HUES6 (cell line): ENCODE measurements at regions not wholly inside any gene's neighbourhood (a gene's known extent, or its start where the extent isn't known, plus 50 kb on each side); places are given as distances from the start of the nearest gene placed in this dataset.

Experiments
- H3K27ac ChIP-seq: 2 replicates; pipeline ENCODE4 v1.7.0; 2013; ENCODE audit warnings: low read depth, mild to moderate bottlenecking, low read length, inconsistent platforms
- H3K27me3 ChIP-seq: 2 replicates; pipeline ENCODE4 v1.6.1; 2013; ENCODE audit warnings: low read length; ENCODE audit not compliant: control insufficient read depth, insufficient read depth
- H3K36me3 ChIP-seq: 2 replicates; pipeline ENCODE4 v1.6.1; 2013; ENCODE audit warnings: low read length; ENCODE audit not compliant: control insufficient read depth, insufficient read depth
- H3K4me1 ChIP-seq: 2 replicates; pipeline ENCODE4 v1.6.1; 2013; ENCODE audit warnings: low read length; ENCODE audit not compliant: control insufficient read depth, insufficient read depth
- H3K4me3 ChIP-seq: 2 replicates; pipeline ENCODE4 v1.5.1; 2013; ENCODE audit warnings: low read depth, low read length
- H3K9ac ChIP-seq: one replicate; pipeline ENCODE4 v1.6.1; 2013; ENCODE audit warnings: mild to moderate bottlenecking, low read length
- H3K9me3 ChIP-seq: 2 replicates; pipeline ENCODE4 v1.6.1; 2013; ENCODE audit warnings: low read depth, low read length; ENCODE audit not compliant: control insufficient read depth, insufficient read depth

- Histone ChIP-seq H3K9ac (no peak overlapping the region), H3K27ac (no peak overlapping the region), H3K27me3 (no peaks in the 10 kb centered on the region), H3K36me3 (no peaks in the 10 kb centered on the region), H3K4me1 (peaks cover 13% of the 10 kb centered on the region; the same call in 1 of the 2 replicates), H3K9me3 (no peaks in the 10 kb centered on the region), H3K4me3 (no peak overlapping the region)
Measured at GRCh38 chr12:93015871-93016751, 87.0 kb upstream of the EEA1 start.

- Histone ChIP-seq H3K27ac (no peak overlapping the region), H3K9me3 (no peaks in the 10 kb centered on the region), H3K27me3 (no peaks in the 10 kb centered on the region), H3K36me3 (no peaks in the 10 kb centered on the region), H3K4me1 (peaks cover 13% of the 10 kb centered on the region; the same call in 1 of the 2 replicates), H3K9ac (no peak overlapping the region), H3K4me3 (no peak overlapping the region)
Measured at GRCh38 chr12:93016752-93017350, 87.8 kb upstream of the EEA1 start.

GRCh38 chr12:93018610-93019009 lies 89.5 kb upstream of the EEA1 start:
- Histone ChIP-seq H3K4me1 (peaks cover 13% of the 10 kb centered on the region; the same call in 1 of the 2 replicates), H3K36me3 (no peaks in the 10 kb centered on the region), H3K27ac (no peak overlapping the region), H3K27me3 (no peaks in the 10 kb centered on the region), H3K4me3 (no peak overlapping the region), H3K9me3 (no peaks in the 10 kb centered on the region), H3K9ac (no peak overlapping the region)

GRCh38 chr12:93019212-93019927 lies 90.3 kb upstream of the EEA1 start:
- Histone ChIP-seq H3K4me3 (no peak overlapping the region), H3K9ac (no peak overlapping the region), H3K36me3 (no peaks in the 10 kb centered on the region), H3K27me3 (no peaks in the 10 kb centered on the region), H3K27ac (no peak overlapping the region), H3K9me3 (no peaks in the 10 kb centered on the region), H3K4me1 (peaks cover 13% of the 10 kb centered on the region; the same call in 1 of the 2 replicates)

GRCh38 chr12:93019975-93020630 lies 91.0 kb upstream of the EEA1 start:
- Histone ChIP-seq H3K4me1 (peaks cover 13% of the 10 kb centered on the region; the same call in 1 of the 2 replicates), H3K9ac (no peak overlapping the region), H3K9me3 (no peaks in the 10 kb centered on the region), H3K27ac (no peak overlapping the region), H3K36me3 (no peaks in the 10 kb centered on the region), H3K27me3 (no peaks in the 10 kb centered on the region), H3K4me3 (no peak overlapping the region)

GRCh38 chr12:93020631-93021597 lies 91.8 kb upstream of the EEA1 start:
- H3K9ac ChIP-seq: no peak overlapping the region

GRCh38 chr12:93022603-93023340 lies 93.7 kb upstream of the EEA1 start:
- Histone ChIP-seq H3K36me3 (no peaks in the 10 kb centered on the region), H3K27me3 (no peaks in the 10 kb centered on the region), H3K9ac (no peak overlapping the region), H3K27ac (no peak overlapping the region), H3K9me3 (no peaks in the 10 kb centered on the region), H3K4me3 (no peak overlapping the region), H3K4me1 (peaks cover 9% of the 10 kb centered on the region; the same call in 1 of the 2 replicates)

More at GRCh38 chr12:93020631-93021597, 91.8 kb upstream of the EEA1 start:
- Histone ChIP-seq H3K27me3 (no peaks in the 10 kb centered on the region), H3K4me1 (peaks cover 10% of the 10 kb centered on the region; the same call in 1 of the 2 replicates), H3K4me3 (no peak overlapping the region), H3K9me3 (no peaks in the 10 kb centered on the region), H3K27ac (no peak overlapping the region), H3K36me3 (no peaks in the 10 kb centered on the region)

GRCh38 chr12:93025145-93026103 lies 96.3 kb upstream of the EEA1 start:
- Histone ChIP-seq H3K9ac (no peak overlapping the region), H3K4me3 (no peak overlapping the region), H3K9me3 (no peaks in the 10 kb centered on the region), H3K27me3 (no peaks in the 10 kb centered on the region), H3K27ac (no peak overlapping the region), H3K4me1 (peaks cover 5% of the 10 kb centered on the region; the same call in 1 of the 2 replicates), H3K36me3 (no peaks in the 10 kb centered on the region)

- no peak overlapping the region for H3K9ac ChIP-seq
- H3K9me3 ChIP-seq: no peaks in the 10 kb centered on the region
- H3K4me1 ChIP-seq: no peaks in the 10 kb centered on the region
- H3K27me3 ChIP-seq: no peaks in the 10 kb centered on the region
- no peak overlapping the region for H3K4me3 ChIP-seq
- no peak overlapping the region for H3K27ac ChIP-seq
- no peaks in the 10 kb centered on the region for H3K36me3 ChIP-seq
Measured at GRCh38 chr12:93027041-93027440, 97.9 kb upstream of the EEA1 start.
